ENCODE measurements at regions not wholly inside any gene's neighbourhood (a gene's known extent, or its start where the extent isn't known, plus 50 kb on each side); places are given as distances from the start of the nearest gene placed in this dataset.

GRCh38 chr6:62721408-62721807, 435.4 kb upstream of the KHDRBS2 start:
- CTCF ChIA-PET, result no interaction called here
- no peaks in the 10 kb centered on the region for H3K27me3 ChIP-seq (ENCODE audit: control insufficient read depth, insufficient read depth, low read length)
- no peaks in the 10 kb centered on the region for H3K9me3 ChIP-seq (ENCODE audit: control insufficient read depth, insufficient read depth, low read depth, low read length)
- ATAC-seq (no peak), DNase-seq (ENCODE audit: low read depth, low spot score) (no peak)
- intact Hi-C loops (cut with micrococcal nuclease; ENCODE audit: unreplicated experiment) (no loop called here), in situ Hi-C loops (cut with HindIII; ENCODE audit: low pct_unique_long_range_greater_than_20kb, low sequenced_read_pairs) (no loop called here)
- TF ChIP-seq REST (IDR thresholded peaks at IDR 0.05; ENCODE audit: insufficient read depth in 1 of 2, low read depth in 2 of 2, low read length in 1 of 2), result no peak
- POLR2A ChIA-PET, result no interaction called here
- no peak overlapping the region for H3K27ac ChIP-seq (ENCODE audit: low read length)
- H3K4me1 ChIP-seq (ENCODE audit: control insufficient read depth, insufficient read depth, low read length), result no peaks in the 10 kb centered on the region
- no TSS peak for BruUV-seq (replicated peaks)
- no peaks in the 10 kb centered on the region for H3K36me3 ChIP-seq (ENCODE audit: control insufficient read depth, insufficient read depth, low read length)
- no peak overlapping the region for H3K4me3 ChIP-seq (ENCODE audit: low read depth in 2 of 2, low read length in 2 of 2)

- CTCF ChIA-PET, result interaction anchor here (0.5 kb wide), 1 partner anchor 1701 kb away, joined by 5 read pairs; no protein-coding TSS in a partner anchor
- Histone ChIP-seq H3K27ac (ENCODE audit: low read length) (no peak overlapping the region), H3K4me1 (ENCODE audit: control insufficient read depth, insufficient read depth, low read length) (no peaks in the 10 kb centered on the region), H3K36me3 (ENCODE audit: control insufficient read depth, insufficient read depth, low read length) (no peaks in the 10 kb centered on the region), H3K4me3 (ENCODE audit: low read depth in 2 of 2, low read length in 2 of 2) (no peak overlapping the region), H3K9me3 (ENCODE audit: control insufficient read depth, insufficient read depth, low read depth, low read length) (no peaks in the 10 kb centered on the region), H3K27me3 (ENCODE audit: control insufficient read depth, insufficient read depth, low read length) (no peaks in the 10 kb centered on the region)
- DNase-seq (ENCODE audit: low read depth, low spot score), result no peak
- intact Hi-C loops (cut with micrococcal nuclease; ENCODE audit: unreplicated experiment) (no loop called here), in situ Hi-C loops (cut with HindIII; ENCODE audit: low pct_unique_long_range_greater_than_20kb, low sequenced_read_pairs) (no loop called here)
- POLR2A ChIA-PET, result no interaction called here
- ATAC-seq, result no peak
- TF ChIP-seq CTCF (IDR thresholded peaks at IDR 0.05), result no peak
- TF ChIP-seq SIN3A (IDR thresholded peaks at IDR 0.05; ENCODE audit: borderline replicate concordance, insufficient read depth, low read depth, low read length), result no peak
- no TSS peak for BruUV-seq (replicated peaks)
These were observed 430.7 kb upstream of the KHDRBS2 start for GRCh38 chr6:62716719-62717118.

GRCh38 chr6:62714112-62714511, 428.1 kb upstream of the KHDRBS2 start:
- no peak for ATAC-seq

More at GRCh38 chr6:62714112-62714511, 428.1 kb upstream of the KHDRBS2 start:
- H3K27ac ChIP-seq (ENCODE audit: low read length), result no peak overlapping the region
- intact Hi-C loops (cut with micrococcal nuclease; ENCODE audit: unreplicated experiment), result no loop called here
- in situ Hi-C loops (cut with HindIII; ENCODE audit: low pct_unique_long_range_greater_than_20kb, low sequenced_read_pairs), result no loop called here
- CTCF ChIA-PET, result no interaction called here
- H3K4me1 ChIP-seq (ENCODE audit: control insufficient read depth, insufficient read depth, low read length), result no peaks in the 10 kb centered on the region
- POLR2A ChIA-PET, result no interaction called here
- no peak for TF ChIP-seq POLR2AphosphoS5 (IDR thresholded peaks at IDR 0.05; ENCODE audit: low read depth, low read length)
- no peak for TF ChIP-seq CTCF (IDR thresholded peaks at IDR 0.05)
- no peak for TF ChIP-seq SIN3A (IDR thresholded peaks at IDR 0.05; ENCODE audit: borderline replicate concordance, insufficient read depth, low read depth, low read length)
- no peak for TF ChIP-seq TCF7L2 (IDR thresholded peaks at IDR 0.05; ENCODE audit: low read depth, low read length)
- no peak for TF ChIP-seq REST (IDR thresholded peaks at IDR 0.05; ENCODE audit: insufficient read depth in 1 of 2, low read depth in 2 of 2, low read length in 1 of 2)
- 0 out of 2 replicates have a peak, but pooled peaks cover 2% of the 10 kb centered on the region for H3K9me3 ChIP-seq (ENCODE audit: control insufficient read depth, insufficient read depth, low read depth, low read length)
- no TSS peak for BruUV-seq (replicated peaks)
- H3K27me3 ChIP-seq (ENCODE audit: control insufficient read depth, insufficient read depth, low read length), result no peaks in the 10 kb centered on the region
- H3K36me3 ChIP-seq (ENCODE audit: control insufficient read depth, insufficient read depth, low read length), result no peaks in the 10 kb centered on the region
- no peak for DNase-seq (ENCODE audit: low read depth, low spot score)
- no peak overlapping the region for H3K4me3 ChIP-seq (ENCODE audit: low read depth in 2 of 2, low read length in 2 of 2)
